ENCODE measurements at regions not wholly inside any gene's neighbourhood (a gene's known extent, or its start where the extent isn't known, plus 50 kb on each side); places are given as distances from the start of the nearest gene placed in this dataset.

- WGBS (ENCODE audit: insufficient coverage, low lambda C conversion rate), result 67% methylated on average over 1 of the region's 2 CpGs
- Histone ChIP-seq H3K27ac (ENCODE audit: low read length) (no peak overlapping the region), H3K9me3 (ENCODE audit: control insufficient read depth, low read depth, low read length) (no peaks in the 10 kb centered on the region), H3K36me3 (ENCODE audit: control insufficient read depth, insufficient read depth, low read length) (no peaks in the 10 kb centered on the region), H3K4me1 (ENCODE audit: control insufficient read depth, insufficient read depth, low read length) (no peaks in the 10 kb centered on the region), H3K27me3 (ENCODE audit: control insufficient read depth, insufficient read depth, low read length) (no peaks in the 10 kb centered on the region), H3K4me3 (ENCODE audit: low read length) (no peak overlapping the region)
- DNase-seq, result no peak
These were observed 976.9 kb upstream of the MBL2 start for GRCh38 chr10:53749439-53749838.

GRCh38 chr10:53748319-53748718 lies 975.7 kb upstream of the MBL2 start:
- H3K4me1 ChIP-seq (ENCODE audit: control insufficient read depth, insufficient read depth, low read length), result no peaks in the 10 kb centered on the region
- DNase-seq, result no peak
- H3K27ac ChIP-seq (ENCODE audit: low read length), result no peak overlapping the region
- no peaks in the 10 kb centered on the region for H3K9me3 ChIP-seq (ENCODE audit: control insufficient read depth, low read depth, low read length)
- no peaks in the 10 kb centered on the region for H3K36me3 ChIP-seq (ENCODE audit: control insufficient read depth, insufficient read depth, low read length)
- WGBS (ENCODE audit: insufficient coverage, low lambda C conversion rate), result 100% methylated on average over 1 of the region's 1 CpG
- no peak overlapping the region for H3K4me3 ChIP-seq (ENCODE audit: low read length)
- H3K27me3 ChIP-seq (ENCODE audit: control insufficient read depth, insufficient read depth, low read length), result no peaks in the 10 kb centered on the region

- no peak for DNase-seq
- Histone ChIP-seq H3K9me3 (ENCODE audit: control insufficient read depth, low read depth, low read length) (no peaks in the 10 kb centered on the region), H3K4me1 (ENCODE audit: control insufficient read depth, insufficient read depth, low read length) (no peaks in the 10 kb centered on the region)
These were observed 972.2 kb upstream of the MBL2 start for GRCh38 chr10:53744746-53745145.

GRCh38 chr10:53744176-53744575 lies 971.6 kb upstream of the MBL2 start:
- H3K27me3 ChIP-seq (ENCODE audit: control insufficient read depth, insufficient read depth, low read length), result no peaks in the 10 kb centered on the region
- WGBS (ENCODE audit: insufficient coverage, low lambda C conversion rate), result no CpG with 5 or more reads among the region's 2 CpGs
- no peak overlapping the region for H3K27ac ChIP-seq (ENCODE audit: low read length)
- H3K36me3 ChIP-seq (ENCODE audit: control insufficient read depth, insufficient read depth, low read length), result no peaks in the 10 kb centered on the region
- no peak for DNase-seq
- no peaks in the 10 kb centered on the region for H3K9me3 ChIP-seq (ENCODE audit: control insufficient read depth, low read depth, low read length)
- H3K4me1 ChIP-seq (ENCODE audit: control insufficient read depth, insufficient read depth, low read length), result no peaks in the 10 kb centered on the region
- H3K4me3 ChIP-seq (ENCODE audit: low read length), result no peak overlapping the region

More at GRCh38 chr10:53744746-53745145, 972.2 kb upstream of the MBL2 start:
- H3K4me3 ChIP-seq (ENCODE audit: low read length), result no peak overlapping the region
- H3K36me3 ChIP-seq (ENCODE audit: control insufficient read depth, insufficient read depth, low read length), result no peaks in the 10 kb centered on the region
- H3K27me3 ChIP-seq (ENCODE audit: control insufficient read depth, insufficient read depth, low read length), result no peaks in the 10 kb centered on the region
- no peak overlapping the region for H3K27ac ChIP-seq (ENCODE audit: low read length)

GRCh38 chr10:53737132-53737531 lies 964.5 kb upstream of the MBL2 start:
- H3K4me1 ChIP-seq (ENCODE audit: control insufficient read depth, insufficient read depth, low read length), result no peaks in the 10 kb centered on the region
- H3K36me3 ChIP-seq (ENCODE audit: control insufficient read depth, insufficient read depth, low read length), result no peaks in the 10 kb centered on the region
- no peak overlapping the region for H3K27ac ChIP-seq (ENCODE audit: low read length)
- DNase-seq, result no peak
- no peaks in the 10 kb centered on the region for H3K9me3 ChIP-seq (ENCODE audit: control insufficient read depth, low read depth, low read length)
- no peak overlapping the region for H3K4me3 ChIP-seq (ENCODE audit: low read length)
- no peaks in the 10 kb centered on the region for H3K27me3 ChIP-seq (ENCODE audit: control insufficient read depth, insufficient read depth, low read length)

GRCh38 chr10:53726921-53727320 lies 954.3 kb upstream of the MBL2 start:
- no peaks in the 10 kb centered on the region for H3K9me3 ChIP-seq (ENCODE audit: control insufficient read depth, low read depth, low read length)
- DNase-seq, result no peak
- H3K27me3 ChIP-seq (ENCODE audit: control insufficient read depth, insufficient read depth, low read length), result no peaks in the 10 kb centered on the region
- no CpG with 5 or more reads among the region's 7 CpGs for WGBS (ENCODE audit: insufficient coverage, low lambda C conversion rate)
- no peak overlapping the region for H3K27ac ChIP-seq (ENCODE audit: low read length)
- no peak overlapping the region for H3K4me3 ChIP-seq (ENCODE audit: low read length)
- H3K36me3 ChIP-seq (ENCODE audit: control insufficient read depth, insufficient read depth, low read length), result no peaks in the 10 kb centered on the region
- no peaks in the 10 kb centered on the region for H3K4me1 ChIP-seq (ENCODE audit: control insufficient read depth, insufficient read depth, low read length)

- no CpG with 5 or more reads among the region's 4 CpGs for WGBS (ENCODE audit: insufficient coverage, low lambda C conversion rate)
- Histone ChIP-seq H3K36me3 (ENCODE audit: control insufficient read depth, insufficient read depth, low read length) (no peaks in the 10 kb centered on the region), H3K4me1 (ENCODE audit: control insufficient read depth, insufficient read depth, low read length) (no peaks in the 10 kb centered on the region), H3K4me3 (ENCODE audit: low read length) (no peak overlapping the region), H3K27me3 (ENCODE audit: control insufficient read depth, insufficient read depth, low read length) (no peaks in the 10 kb centered on the region), H3K9me3 (ENCODE audit: control insufficient read depth, low read depth, low read length) (no peaks in the 10 kb centered on the region), H3K27ac (ENCODE audit: low read length) (no peak overlapping the region)
- peak; percentile 7 to 74 for DNase-seq
These were observed 952.0 kb upstream of the MBL2 start for GRCh38 chr10:53724581-53724980.

GRCh38 chr10:53719658-53720057 lies 947.1 kb upstream of the MBL2 start:
- H3K27ac ChIP-seq (ENCODE audit: low read length), result no peak overlapping the region
- no peaks in the 10 kb centered on the region for H3K9me3 ChIP-seq (ENCODE audit: control insufficient read depth, low read depth, low read length)
- H3K36me3 ChIP-seq (ENCODE audit: control insufficient read depth, insufficient read depth, low read length), result no peaks in the 10 kb centered on the region
- H3K4me3 ChIP-seq (ENCODE audit: low read length), result no peak overlapping the region
- no peaks in the 10 kb centered on the region for H3K27me3 ChIP-seq (ENCODE audit: control insufficient read depth, insufficient read depth, low read length)
- no CpG with 5 or more reads among the region's 1 CpG for WGBS (ENCODE audit: insufficient coverage, low lambda C conversion rate)
- no peaks in the 10 kb centered on the region for H3K4me1 ChIP-seq (ENCODE audit: control insufficient read depth, insufficient read depth, low read length)
- DNase-seq, result no peak

GRCh38 chr10:53716156-53716555 lies 943.6 kb upstream of the MBL2 start:
- Histone ChIP-seq H3K27ac (ENCODE audit: low read length) (no peak overlapping the region), H3K27me3 (ENCODE audit: control insufficient read depth, insufficient read depth, low read length) (no peaks in the 10 kb centered on the region), H3K4me1 (ENCODE audit: control insufficient read depth, insufficient read depth, low read length) (no peaks in the 10 kb centered on the region), H3K9me3 (ENCODE audit: control insufficient read depth, low read depth, low read length) (no peaks in the 10 kb centered on the region), H3K4me3 (ENCODE audit: low read length) (no peak overlapping the region), H3K36me3 (ENCODE audit: control insufficient read depth, insufficient read depth, low read length) (no peaks in the 10 kb centered on the region)
- no peak for DNase-seq
- no CpG with 5 or more reads among the region's 3 CpGs for WGBS (ENCODE audit: insufficient coverage, low lambda C conversion rate)

GRCh38 chr10:53713431-53713830 lies 940.8 kb upstream of the MBL2 start:
- H3K27ac ChIP-seq (ENCODE audit: low read length), result no peak overlapping the region
- H3K27me3 ChIP-seq (ENCODE audit: control insufficient read depth, insufficient read depth, low read length), result no peaks in the 10 kb centered on the region
- DNase-seq, result no peak
- no peaks in the 10 kb centered on the region for H3K4me1 ChIP-seq (ENCODE audit: control insufficient read depth, insufficient read depth, low read length)
- H3K36me3 ChIP-seq (ENCODE audit: control insufficient read depth, insufficient read depth, low read length), result no peaks in the 10 kb centered on the region
- no peak overlapping the region for H3K4me3 ChIP-seq (ENCODE audit: low read length)
- no peaks in the 10 kb centered on the region for H3K9me3 ChIP-seq (ENCODE audit: control insufficient read depth, low read depth, low read length)

- DNase-seq, result no peak
- H3K4me3 ChIP-seq (ENCODE audit: low read length), result no peak overlapping the region
- no peaks in the 10 kb centered on the region for H3K27me3 ChIP-seq (ENCODE audit: control insufficient read depth, insufficient read depth, low read length)
- 100% methylated on average over 1 of the region's 2 CpGs for WGBS (ENCODE audit: insufficient coverage, low lambda C conversion rate)
- H3K36me3 ChIP-seq (ENCODE audit: control insufficient read depth, insufficient read depth, low read length), result no peaks in the 10 kb centered on the region
- no peaks in the 10 kb centered on the region for H3K4me1 ChIP-seq (ENCODE audit: control insufficient read depth, insufficient read depth, low read length)
- no peak overlapping the region for H3K27ac ChIP-seq (ENCODE audit: low read length)
- H3K9me3 ChIP-seq (ENCODE audit: control insufficient read depth, low read depth, low read length), result no peaks in the 10 kb centered on the region
These were observed 929.9 kb upstream of the MBL2 start for GRCh38 chr10:53702489-53702888.

GRCh38 chr10:53701213-53701612 lies 928.6 kb upstream of the MBL2 start:
- Histone ChIP-seq H3K4me3 (ENCODE audit: low read length) (no peak overlapping the region), H3K4me1 (ENCODE audit: control insufficient read depth, insufficient read depth, low read length) (no peaks in the 10 kb centered on the region), H3K9me3 (ENCODE audit: control insufficient read depth, low read depth, low read length) (no peaks in the 10 kb centered on the region), H3K36me3 (ENCODE audit: control insufficient read depth, insufficient read depth, low read length) (no peaks in the 10 kb centered on the region), H3K27ac (ENCODE audit: low read length) (no peak overlapping the region), H3K27me3 (ENCODE audit: control insufficient read depth, insufficient read depth, low read length) (no peaks in the 10 kb centered on the region)
- no peak for DNase-seq

Measured in large intestine (tissue), 3 donors.